Right cardiac atrium (tissue), 5 donors: ENCODE measurements at regions not wholly inside any gene's neighbourhood (a gene's known extent, or its start where the extent isn't known, plus 50 kb on each side); places are given as distances from the start of the nearest gene placed in this dataset.

ENCODE experiments used
- ATAC-seq, 2 donors: fragments of 200-7000 bp; cut with Tn5 transposase; one replicate each; pipeline versions ENCODE4 v1.8.0 to v1.9.1; 2020; ENCODE audit warnings: moderate library complexity in 2 of 2, mild to moderate bottlenecking in 1 of 2
- DNase-seq, 3 donors: peaks; one replicate each; pipeline ENCODE4 v3.0.0-alpha.2; 2020
- H3K27ac ChIP-seq: one replicate; pipeline ENCODE4 v1.5.1; 2013; ENCODE audit warnings: mild to moderate bottlenecking, low read length, control low read depth, moderate library complexity
- H3K27me3 ChIP-seq: one replicate; pipeline ENCODE4 v1.6.1; 2013; ENCODE audit not compliant: control insufficient read depth, insufficient read depth
- H3K4me1 ChIP-seq: one replicate; pipeline ENCODE4 v1.6.1; 2013; ENCODE audit warnings: low read length; ENCODE audit not compliant: control insufficient read depth, insufficient read depth
- H3K4me3 ChIP-seq: one replicate; pipeline ENCODE4 v1.5.1; 2013; ENCODE audit warnings: low read length, control low read depth
- H3K9me3 ChIP-seq: one replicate; pipeline ENCODE4 v1.6.1; 2013; ENCODE audit warnings: low read length; ENCODE audit not compliant: control insufficient read depth
- WGBS: extraction: QIAGEN DNeasy Blood & Tissue Kit; methylation state at CpG from one replicate; pipeline ENCODE4 v1.1.7; 2013; 5-methylcytosine and 5-hydroxymethylcytosine counted together
- intact Hi-C, 4 donors: fragments of 100-400 bp; cut with DNase I; formaldehyde crosslinking; loops; one replicate each; pipeline versions ENCODE4 v1.11.0 to v1.14.0; 2022 to 2023
- donor health status: healthy with polysubstance abuse.
- donor health status: DM: no; HTN: yes; CAD: no.
- donor health status: DM: no; HTN: no; CAD: no.
- donor health status: DM: no; HTN: yes; CAD: no; lungs with severe emphysema.
- donor health status: DM: yes; HTN: yes; CAD: no.

DNA sequence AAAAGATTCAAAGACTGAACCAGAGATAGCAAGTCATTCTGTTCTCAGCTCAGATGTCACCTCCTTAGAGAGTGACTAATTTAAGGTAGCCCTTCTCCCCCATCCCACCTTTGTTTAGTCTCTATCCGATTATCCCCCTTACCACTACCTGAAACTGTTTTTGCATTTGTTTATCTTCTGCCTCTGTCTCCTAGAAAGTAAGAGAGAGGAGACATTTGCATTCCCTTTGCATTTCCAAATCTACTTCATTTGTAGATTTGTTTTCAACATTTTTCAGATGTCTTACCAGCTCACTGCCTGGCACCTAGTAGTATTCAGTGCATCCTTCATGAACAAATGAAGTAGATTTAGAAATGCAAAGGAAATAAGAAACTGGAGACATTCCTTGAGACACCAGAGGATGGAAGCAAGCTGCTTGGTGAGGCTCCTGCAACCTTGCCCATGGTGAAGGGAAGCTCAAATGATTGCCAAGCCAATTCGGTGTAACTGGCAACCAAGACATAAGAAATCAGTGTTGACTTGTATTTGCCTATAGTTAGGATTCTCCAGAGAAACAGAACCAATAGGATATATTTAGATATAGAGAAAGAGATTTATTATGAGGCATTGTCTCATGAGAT, 385.7 kb downstream of the STK39 start:
- ATAC-seq (no peak), DNase-seq (no peak)
- Histone ChIP-seq H3K27me3 (no peaks in the 10 kb centered on the region), H3K27ac (no peak overlapping the region), H3K4me3 (no peak overlapping the region), H3K9me3 (no peaks in the 10 kb centered on the region), H3K4me1 (no peaks in the 10 kb centered on the region)
- intact Hi-C loops = no loop called here
- 73% methylated on average over 2 of the region's 2 CpGs for WGBS

- DNase-seq = no peak
- no peak for ATAC-seq
- intact Hi-C loops = no loop called here
- H3K27me3 ChIP-seq = no peaks in the 10 kb centered on the region
- H3K9me3 ChIP-seq = no peaks in the 10 kb centered on the region
- H3K4me3 ChIP-seq = no peak overlapping the region
- no peaks in the 10 kb centered on the region for H3K4me1 ChIP-seq
- WGBS = 25% methylated on average over 1 of the region's 1 CpG
- H3K27ac ChIP-seq = no peak overlapping the region
These were observed 387.3 kb downstream of the STK39 start for GRCh38 chr2:167860082-167860481.

DNA sequence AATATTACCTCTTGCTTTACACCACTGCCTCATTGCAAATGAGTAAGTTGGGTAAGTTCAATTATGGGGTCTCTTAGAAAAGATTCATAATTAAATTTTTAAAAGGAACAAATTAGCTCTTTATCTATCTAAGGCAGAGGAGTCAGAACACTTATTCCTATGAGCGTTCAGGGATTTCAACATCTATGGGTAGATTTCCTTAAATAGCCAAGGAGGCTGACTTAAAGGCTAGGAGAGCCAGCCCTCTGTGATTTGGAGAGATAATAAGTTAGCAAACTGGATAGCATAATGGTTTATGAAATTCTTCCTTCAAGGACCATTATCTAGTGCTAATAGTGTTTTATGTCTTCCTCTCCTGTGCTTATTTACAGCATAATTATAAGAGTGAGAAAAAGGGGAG, 387.7 kb downstream of the STK39 start:
- Histone ChIP-seq H3K27ac (no peak overlapping the region), H3K9me3 (no peaks in the 10 kb centered on the region), H3K27me3 (no peaks in the 10 kb centered on the region), H3K4me3 (no peak overlapping the region), H3K4me1 (no peaks in the 10 kb centered on the region)
- intact Hi-C loops = no loop called here
- ATAC-seq (no peak), DNase-seq (no peak)
- 28% methylated on average over 1 of the region's 1 CpG for WGBS

- no peak overlapping the region for H3K27ac ChIP-seq
- ATAC-seq = no peak
- DNase-seq = no peak
- H3K4me1 ChIP-seq = no peaks in the 10 kb centered on the region
- intact Hi-C loops = no loop called here
- no peak overlapping the region for H3K4me3 ChIP-seq
- 82% methylated on average over 4 of the region's 4 CpGs for WGBS
- no peaks in the 10 kb centered on the region for H3K27me3 ChIP-seq
- H3K9me3 ChIP-seq = no peaks in the 10 kb centered on the region
These were observed 389.3 kb downstream of the STK39 start for GRCh38 chr2:167858086-167858485.

DNA sequence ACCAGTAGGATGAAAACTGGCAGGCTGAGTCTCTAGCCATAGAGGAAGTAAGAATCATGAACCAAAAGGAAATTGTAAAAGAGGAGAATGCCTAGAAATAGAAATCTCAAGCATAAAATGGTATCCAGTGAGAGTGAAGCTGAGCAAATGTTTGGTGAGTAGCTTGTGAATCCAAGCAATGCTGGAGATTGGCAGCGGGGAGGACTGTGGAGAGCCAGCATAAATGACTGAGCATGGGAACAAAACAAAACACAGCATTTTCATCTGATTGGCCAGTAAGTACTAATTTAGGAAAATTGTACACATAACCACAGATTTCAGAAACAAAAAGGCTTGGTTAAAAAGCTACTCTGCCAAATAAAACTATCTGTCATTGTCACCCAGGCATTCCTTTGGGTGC, 390.0 kb downstream of the STK39 start:
- no peak overlapping the region for H3K4me3 ChIP-seq
- ATAC-seq = no peak
- no peak overlapping the region for H3K27ac ChIP-seq
- peak in 1 of 3 donors; percentile 52 for DNase-seq
- H3K9me3 ChIP-seq = no peaks in the 10 kb centered on the region
- H3K27me3 ChIP-seq = no peaks in the 10 kb centered on the region
- H3K4me1 ChIP-seq = no peaks in the 10 kb centered on the region
- intact Hi-C loops = no loop called here
- WGBS = 67% methylated on average over 1 of the region's 1 CpG

- H3K27me3 ChIP-seq = no peaks in the 10 kb centered on the region
- H3K27ac ChIP-seq = no peak overlapping the region
- intact Hi-C loops = no loop called here
- H3K4me1 ChIP-seq = no peaks in the 10 kb centered on the region
- H3K4me3 ChIP-seq = no peak overlapping the region
- no peak for ATAC-seq
- DNase-seq = no peak
- no peaks in the 10 kb centered on the region for H3K9me3 ChIP-seq
These were observed 391.2 kb downstream of the STK39 start for GRCh38 chr2:167856190-167856589.

DNA sequence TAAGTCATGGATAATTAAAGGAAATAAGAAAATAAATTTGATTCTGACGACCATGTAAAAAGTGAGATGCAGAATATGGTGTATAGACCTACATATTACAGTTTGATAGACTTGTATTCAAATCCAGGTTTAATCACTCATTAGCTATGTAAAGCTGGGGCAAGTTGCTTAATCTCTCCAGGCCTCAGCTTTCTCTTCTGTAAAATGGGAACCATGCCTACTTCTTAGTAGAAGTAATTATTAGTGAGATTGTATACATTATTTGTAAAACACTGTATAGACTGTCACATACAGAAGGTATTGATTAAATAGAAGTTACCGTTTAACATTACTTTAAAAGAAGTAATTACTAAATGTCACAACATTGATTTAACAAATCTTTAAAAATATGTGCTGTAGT, 392.2 kb downstream of the STK39 start:
- ATAC-seq (no peak), DNase-seq (no peak)
- Histone ChIP-seq H3K4me3 (no peak overlapping the region), H3K9me3 (no peaks in the 10 kb centered on the region), H3K27ac (no peak overlapping the region), H3K27me3 (no peaks in the 10 kb centered on the region), H3K4me1 (no peaks in the 10 kb centered on the region)
- intact Hi-C loops = no loop called here
- 88% methylated on average over 2 of the region's 2 CpGs for WGBS

- no peaks in the 10 kb centered on the region for H3K27me3 ChIP-seq
- H3K4me1 ChIP-seq = no peaks in the 10 kb centered on the region
- H3K27ac ChIP-seq = no peak overlapping the region
- WGBS = 72% methylated on average over 1 of the region's 1 CpG
- DNase-seq (no peak), ATAC-seq (no peak)
- H3K4me3 ChIP-seq = no peak overlapping the region
- intact Hi-C loops = no loop called here
- H3K9me3 ChIP-seq = no peaks in the 10 kb centered on the region
These were observed 393.7 kb downstream of the STK39 start for GRCh38 chr2:167853717-167854116.

DNA sequence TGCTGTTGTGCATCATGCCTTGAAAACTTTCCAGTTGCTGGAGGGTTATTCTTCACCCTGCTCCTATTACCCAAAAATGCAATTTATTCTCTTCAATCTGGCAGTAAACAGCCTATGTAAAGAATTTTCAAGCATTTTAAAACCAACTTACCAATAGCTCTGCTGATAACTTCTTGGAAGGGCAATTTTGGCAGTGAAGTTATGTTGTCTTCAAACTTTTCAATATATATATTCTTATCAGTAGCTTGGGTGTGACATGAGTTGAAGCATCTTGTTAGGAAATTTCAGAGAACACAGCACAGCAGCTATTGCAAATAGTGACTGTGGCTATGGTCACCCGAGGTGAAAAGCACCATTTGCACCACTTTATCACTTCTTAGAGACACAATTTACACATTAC, 395.5 kb downstream of the STK39 start:
- H3K4me1 ChIP-seq = no peaks in the 10 kb centered on the region
- DNase-seq (no peak), ATAC-seq (no peak)
- 14% methylated on average over 1 of the region's 1 CpG for WGBS
- H3K27ac ChIP-seq = no peak overlapping the region
- H3K27me3 ChIP-seq = no peaks in the 10 kb centered on the region
- H3K9me3 ChIP-seq = no peaks in the 10 kb centered on the region
- no peak overlapping the region for H3K4me3 ChIP-seq
- intact Hi-C loops = no loop called here

DNA sequence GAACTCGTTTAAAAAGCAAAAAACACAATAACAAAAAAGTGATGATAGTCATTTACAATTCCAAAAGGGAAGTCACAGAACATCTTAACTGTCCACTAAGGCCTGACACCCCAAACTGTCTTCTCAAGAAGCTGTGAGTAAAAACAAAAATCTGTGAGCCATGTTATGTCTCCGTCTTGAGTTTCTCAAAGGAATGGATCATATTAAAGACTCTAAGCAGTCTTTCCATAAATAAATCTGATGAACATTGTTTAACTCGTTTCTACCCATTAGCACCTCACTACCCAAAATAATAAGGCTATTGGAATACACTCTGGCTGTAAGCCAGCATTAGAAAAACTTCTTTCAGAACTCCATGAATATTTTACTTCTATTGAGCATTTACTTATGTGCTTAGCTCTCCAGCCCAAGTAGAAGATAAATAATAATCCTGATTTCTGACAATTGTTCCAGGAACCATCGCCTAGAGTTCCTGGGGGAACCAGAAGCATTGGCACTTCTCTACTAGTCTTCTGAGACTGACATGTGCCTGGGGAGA, 396.0 kb downstream of the STK39 start:
- ATAC-seq (no peak), DNase-seq (no peak)
- intact Hi-C loops = no loop called here
- WGBS = 49% methylated on average over 4 of the region's 4 CpGs
- no peak overlapping the region for H3K27ac ChIP-seq
- H3K4me1 ChIP-seq = no peaks in the 10 kb centered on the region
- no peak overlapping the region for H3K4me3 ChIP-seq
- H3K9me3 ChIP-seq = no peaks in the 10 kb centered on the region
- H3K27me3 ChIP-seq = no peaks in the 10 kb centered on the region

DNA sequence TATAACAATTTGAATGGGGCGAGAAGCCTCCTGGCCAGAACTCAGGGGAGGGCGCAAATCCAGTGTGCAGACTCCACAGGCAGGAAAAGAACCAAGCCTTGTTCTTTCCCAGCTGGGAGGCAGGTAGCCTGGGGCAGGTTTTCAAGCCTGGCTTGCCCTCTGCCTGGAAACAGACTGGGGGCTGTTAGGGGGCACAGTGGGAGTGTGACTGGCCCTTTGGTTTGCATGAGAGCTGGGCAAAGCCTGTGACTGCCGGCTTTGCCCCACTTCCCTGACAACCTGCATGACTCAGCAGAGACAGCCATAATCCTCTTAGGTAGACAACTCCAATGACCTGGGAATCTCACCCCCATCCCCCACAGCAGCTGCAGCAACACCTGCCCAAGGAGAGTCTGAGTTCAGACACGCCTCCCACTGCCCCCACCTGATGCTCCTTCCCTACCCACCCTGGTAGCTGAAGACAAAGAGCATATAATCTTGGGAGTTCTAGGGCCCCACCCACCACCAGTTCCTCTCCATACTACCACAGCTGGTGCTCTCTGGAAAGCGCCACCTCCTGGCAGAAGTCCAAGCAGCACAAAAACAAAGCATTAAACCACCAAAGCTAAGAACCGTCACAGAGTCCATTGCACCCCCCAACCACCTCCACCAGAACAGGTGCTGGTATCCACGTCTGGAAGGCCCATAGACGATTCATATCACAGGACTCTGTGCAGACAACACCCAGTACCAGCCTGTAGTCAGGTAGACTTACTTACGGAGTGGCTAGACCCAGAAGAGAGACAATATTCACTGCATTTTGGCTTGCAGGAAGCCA, 402.5 kb downstream of the STK39 start:
- no peak for ATAC-seq
- Histone ChIP-seq H3K27ac (no peak overlapping the region), H3K27me3 (no peaks in the 10 kb centered on the region), H3K4me1 (no peaks in the 10 kb centered on the region), H3K4me3 (no peak overlapping the region), H3K9me3 (no peaks in the 10 kb centered on the region)
- no peak for DNase-seq
- intact Hi-C loops = loop anchor here in 1 of 4 donors (2.0 kb wide), 1 partner anchor 20 kb away; no protein-coding TSS in a partner anchor
- WGBS = 81% methylated on average over 9 of the region's 9 CpGs
